GM13976 (cell line): ENCODE measurements at regions not wholly inside any gene's neighbourhood (a gene's known extent, or its start where the extent isn't known, plus 50 kb on each side); places are given as distances from the start of the nearest gene placed in this dataset.

ENCODE experiments used
- DNase-seq: peaks from one replicate; pipeline ENCODE4 v3.0.0; 2012; ENCODE audit warnings: low spot score
- CTCF ChIP-seq: IDR thresholded peaks from 2 replicates; pipeline ENCODE4 v1.5.1; 2012; ENCODE audit warnings: borderline replicate concordance, mild to moderate bottlenecking; ENCODE audit not compliant: insufficient read depth; ENCODE audit errors: extremely low read depth, missing control alignments, control extremely low read depth
- in situ Hi-C: fragments of 300-500 bp; cut with MboI; formaldehyde crosslinking; loops from one replicate; pipeline ENCODE4 v1.12.0; 2022; ENCODE audit warnings: low sequenced_read_pairs, mixed read lengths, inconsistent platforms; ENCODE audit not compliant: unreplicated experiment

GRCh38 chr2:239521518-239521815, 120.6 kb upstream of the HDAC4 start:
- in situ Hi-C loops, result no loop called here
- TF ChIP-seq CTCF, result no peak
- no peak for DNase-seq

GRCh38 chr2:239520811-239521517, 120.1 kb upstream of the HDAC4 start:
- no peak for TF ChIP-seq CTCF
- in situ Hi-C loops, result no loop called here
- no peak for DNase-seq

- no peak for DNase-seq
- in situ Hi-C loops, result no loop called here
Observed at GRCh38 chr2:239519921-239520585, 119.2 kb upstream of the HDAC4 start.

GRCh38 chr2:239519089-239519920, 118.5 kb upstream of the HDAC4 start:
- in situ Hi-C loops, result no loop called here
- no peak for TF ChIP-seq CTCF
- DNase-seq, result no peak

More at GRCh38 chr2:239519921-239520585, 119.2 kb upstream of the HDAC4 start:
- TF ChIP-seq CTCF, result no peak

GRCh38 chr2:239518286-239519088, 117.7 kb upstream of the HDAC4 start:
- in situ Hi-C loops, result no loop called here
- no peak for DNase-seq
- TF ChIP-seq CTCF, result no peak

GRCh38 chr2:239517686-239518085, 116.9 kb upstream of the HDAC4 start:
- no peak for DNase-seq
- in situ Hi-C loops, result no loop called here
- no peak for TF ChIP-seq CTCF
